Ramos (cell line): ENCODE measurements at regions not wholly inside any gene's neighbourhood (a gene's known extent, or its start where the extent isn't known, plus 50 kb on each side); places are given as distances from the start of the nearest gene placed in this dataset.

Source experiments
- in situ Hi-C: fragments of 300-500 bp; cut with MboI; formaldehyde crosslinking; loops from one replicate; pipeline ENCODE4 v1.14.3; 2022; ENCODE audit warnings: low sequenced_read_pairs; ENCODE audit not compliant: unreplicated experiment

GRCh38 chr2:65507102-65508069 is 75.0 kb upstream of the SPRED2 start:
- in situ Hi-C loops = no loop called here

DNA sequence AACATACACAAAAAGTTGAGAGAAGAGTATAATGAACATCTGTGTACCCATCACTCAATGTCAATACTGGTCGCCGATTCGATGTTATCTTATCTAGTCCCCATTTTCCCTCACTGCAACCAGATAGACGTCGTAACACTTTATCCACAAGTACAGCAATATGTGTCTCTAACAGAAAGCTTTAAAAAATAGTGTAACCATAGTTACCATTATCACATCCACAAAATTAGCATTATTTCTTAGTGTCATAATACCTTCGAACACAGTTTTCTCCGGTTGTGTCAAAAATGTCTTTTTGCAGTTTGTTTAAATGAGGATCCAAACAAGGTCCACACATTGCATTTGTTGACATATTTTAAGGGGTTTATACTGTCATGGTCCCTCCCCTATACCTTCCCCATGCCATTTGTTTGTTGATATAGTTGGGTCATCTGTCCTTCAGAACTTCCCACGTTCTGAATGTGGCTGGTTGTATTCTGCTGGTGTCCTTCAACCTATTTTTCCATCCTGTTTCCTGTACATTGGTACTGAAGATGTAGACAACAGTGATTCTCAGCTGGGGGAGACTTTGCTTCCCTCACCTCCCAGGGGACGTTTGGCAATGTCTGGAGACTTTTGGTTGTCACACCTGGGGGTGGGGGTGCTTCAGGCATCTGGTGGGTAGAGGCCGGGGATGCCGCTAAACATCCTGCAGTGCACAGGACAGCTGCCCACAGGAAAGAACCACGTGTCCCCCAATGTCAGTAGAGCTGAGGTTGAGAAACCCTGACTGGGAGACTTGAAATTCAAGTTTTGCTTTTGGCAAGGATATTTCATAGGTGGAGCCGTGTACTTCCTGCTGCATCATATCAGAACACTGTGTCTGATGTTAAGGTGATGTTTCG is 72.7 kb upstream of the SPRED2 start:
- in situ Hi-C loops = no loop called here

DNA sequence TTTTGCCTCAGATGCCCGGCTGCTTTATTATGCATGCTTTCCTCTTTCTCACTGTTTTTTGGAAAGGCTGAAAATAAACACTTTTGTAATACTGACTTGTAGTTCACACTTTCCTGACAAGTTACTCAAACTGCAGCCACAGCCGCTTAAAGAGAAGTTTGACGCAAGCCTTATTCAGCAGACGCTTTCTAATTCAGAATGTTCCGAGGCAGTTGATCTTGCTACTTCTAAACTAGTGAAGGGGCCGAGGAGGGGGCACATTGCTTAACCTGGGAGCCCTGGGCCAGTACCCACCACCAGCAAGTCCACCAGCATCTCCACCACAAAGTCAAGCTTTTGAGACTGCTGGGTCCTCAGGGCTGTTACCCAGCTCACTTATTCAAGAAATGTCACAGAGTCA is 71.8 kb upstream of the SPRED2 start:
- in situ Hi-C loops = no loop called here

- in situ Hi-C loops = no loop called here
Observed at GRCh38 chr2:65503746-65504145, 71.3 kb upstream of the SPRED2 start.

DNA sequence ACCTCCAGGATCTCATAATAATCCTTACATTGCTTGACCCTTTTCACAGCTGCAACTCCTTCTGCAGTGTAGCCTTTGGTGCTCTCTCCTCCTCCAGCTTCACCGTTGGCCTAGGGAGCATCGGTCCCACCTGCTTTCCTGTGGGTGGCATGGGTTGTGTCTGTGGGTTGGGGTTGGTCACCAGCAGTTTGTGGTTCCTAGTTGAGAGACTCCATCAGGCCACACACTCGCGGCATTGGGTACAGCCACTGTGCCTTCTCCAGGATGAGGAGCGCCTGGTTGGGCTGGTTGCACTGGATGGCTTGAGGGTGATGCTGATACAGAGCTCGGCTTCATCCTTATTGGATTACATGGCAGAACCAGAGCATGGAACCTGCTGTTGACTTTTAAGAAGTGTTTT is 69.4 kb upstream of the SPRED2 start:
- in situ Hi-C loops = no loop called here

- in situ Hi-C loops = no loop called here
Observed at GRCh38 chr2:65501074-65501473, 68.7 kb upstream of the SPRED2 start.

- in situ Hi-C loops = no loop called here
Observed at GRCh38 chr2:65500310-65501040, 68.1 kb upstream of the SPRED2 start.

DNA sequence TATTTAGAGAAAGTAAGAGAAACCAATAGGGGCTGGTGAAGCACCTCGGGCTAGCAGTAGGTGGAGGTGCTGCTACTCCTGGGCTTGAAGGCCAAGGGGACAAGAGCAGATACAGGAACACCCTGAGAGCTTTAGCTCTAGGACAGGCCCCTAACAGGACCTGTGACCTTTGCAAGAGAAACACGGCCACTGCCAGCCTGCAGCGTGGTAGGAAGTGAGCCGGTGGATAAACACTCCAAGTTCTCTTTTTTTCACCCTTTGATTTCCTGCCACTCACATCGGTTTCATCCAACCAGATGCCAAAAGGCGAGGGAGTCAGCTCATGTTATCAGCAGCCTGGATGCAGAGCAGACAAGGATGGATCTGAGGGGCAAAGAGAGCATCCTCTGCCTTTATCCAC is 66.8 kb upstream of the SPRED2 start:
- in situ Hi-C loops = no loop called here

- in situ Hi-C loops = no loop called here
Observed at GRCh38 chr2:65498396-65498795, 66.0 kb upstream of the SPRED2 start.

GRCh38 chr2:65495251-65495877 is 63.0 kb upstream of the SPRED2 start:
- in situ Hi-C loops = no loop called here

- in situ Hi-C loops = no loop called here
Observed at GRCh38 chr2:65494078-65494477, 61.7 kb upstream of the SPRED2 start.

- in situ Hi-C loops = no loop called here
Observed at GRCh38 chr2:65491381-65491905, 59.0 kb upstream of the SPRED2 start.

DNA sequence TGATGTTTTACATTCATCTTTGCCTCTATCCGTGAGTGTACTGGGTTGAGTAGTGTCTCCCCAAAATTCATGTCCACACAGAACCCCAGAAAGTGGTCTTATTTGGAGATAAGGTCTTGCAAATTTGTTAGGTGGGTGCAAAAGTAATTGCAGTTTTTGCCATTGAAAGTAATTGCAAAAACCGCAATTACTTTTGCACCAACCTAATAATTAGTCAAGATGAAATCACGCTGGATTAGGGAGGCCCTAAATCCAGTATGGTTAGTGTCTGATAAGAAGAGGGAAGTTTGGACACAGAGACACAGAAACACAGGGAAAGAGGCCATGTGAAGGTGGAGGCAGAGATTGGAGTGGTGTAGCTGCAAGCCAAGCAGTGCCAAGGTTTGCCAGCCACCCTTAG is 57.8 kb upstream of the SPRED2 start:
- in situ Hi-C loops = no loop called here

DNA sequence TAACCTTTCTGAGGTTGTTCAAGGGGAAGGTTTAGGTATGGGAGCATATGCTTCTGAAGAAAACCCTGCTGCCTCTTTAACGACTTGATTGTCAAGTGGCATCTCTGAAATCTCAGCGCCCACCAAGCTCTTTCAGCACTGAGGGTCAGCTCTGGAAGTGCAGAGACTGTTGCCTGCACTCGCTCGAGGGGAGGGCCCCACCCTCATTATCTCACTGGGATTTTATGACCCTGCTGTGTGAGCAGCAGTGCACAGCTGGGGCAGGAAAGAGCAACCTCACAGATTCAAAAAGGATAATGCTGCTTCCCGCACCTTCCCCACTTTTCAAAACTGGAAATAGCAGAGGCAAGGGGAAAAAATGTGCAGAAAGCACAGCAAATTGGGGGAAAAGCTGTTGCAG is 56.9 kb upstream of the SPRED2 start:
- in situ Hi-C loops = no loop called here

DNA sequence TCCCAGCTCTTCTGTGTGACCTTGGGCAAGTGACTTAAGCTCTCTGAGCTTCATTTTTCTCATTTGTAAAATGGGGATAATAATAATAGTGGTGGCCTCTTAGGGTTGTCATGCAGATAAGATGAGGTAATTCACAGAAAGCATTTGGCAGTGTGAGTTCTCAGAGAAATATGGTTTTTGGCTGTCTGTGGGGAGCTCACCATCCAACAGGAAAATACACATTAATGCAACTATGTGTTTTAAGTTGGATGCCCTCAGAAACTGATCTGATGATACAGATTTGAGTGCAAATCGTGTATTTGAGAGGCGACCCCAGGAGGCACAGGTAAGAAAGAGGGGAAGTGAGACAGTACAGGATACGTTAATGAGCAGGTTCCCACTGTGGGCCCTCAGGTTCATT is 56.1 kb upstream of the SPRED2 start:
- in situ Hi-C loops = no loop called here

DNA sequence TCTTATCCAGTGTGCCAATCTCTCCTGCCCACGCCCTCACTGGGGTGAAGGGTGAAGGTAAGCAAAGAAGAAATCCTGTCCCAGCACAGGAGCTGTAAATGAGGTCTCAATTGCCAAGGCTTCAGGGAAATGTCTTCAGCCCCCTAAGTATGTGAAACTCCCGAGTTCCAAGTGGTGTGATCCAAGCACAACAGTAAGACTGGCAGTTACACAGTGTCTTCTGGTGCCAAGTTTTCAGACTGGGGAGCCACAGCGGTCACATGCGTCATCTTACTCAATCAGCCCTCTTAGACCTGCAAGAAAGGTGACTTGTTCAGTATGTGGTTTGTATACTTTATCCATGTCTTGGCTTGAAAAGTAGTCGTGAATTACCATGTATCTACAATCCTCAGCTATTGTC is 55.0 kb upstream of the SPRED2 start:
- in situ Hi-C loops = no loop called here

DNA sequence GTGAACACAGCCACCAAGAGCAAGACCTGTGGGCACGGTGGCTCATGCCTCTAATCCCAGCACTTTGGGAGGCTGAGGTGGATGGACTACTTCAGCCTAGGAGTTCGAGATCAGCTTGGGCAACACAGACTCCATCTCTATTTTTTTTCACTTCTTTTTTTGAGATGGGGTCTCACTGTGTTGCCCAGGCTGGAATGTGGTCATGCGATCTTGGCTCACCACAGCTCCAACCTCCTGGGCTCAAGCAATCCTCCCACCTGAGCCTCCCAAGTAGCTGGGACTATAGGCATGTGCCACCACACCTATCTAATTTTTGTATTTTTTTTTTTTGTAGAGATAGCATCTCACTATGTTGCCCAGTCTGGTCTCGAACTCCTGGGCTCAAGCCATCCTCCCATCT is 54.4 kb upstream of the SPRED2 start:
- in situ Hi-C loops = no loop called here

GRCh38 chr2:65486282-65486681 is 53.9 kb upstream of the SPRED2 start:
- in situ Hi-C loops = no loop called here

- in situ Hi-C loops = no loop called here
Observed at GRCh38 chr2:65485839-65486238, 53.4 kb upstream of the SPRED2 start.

- in situ Hi-C loops = no loop called here
Observed at GRCh38 chr2:65483763-65484162, 51.4 kb upstream of the SPRED2 start.
